ENCODE measurements at regions not wholly inside any gene's neighbourhood (a gene's known extent, or its start where the extent isn't known, plus 50 kb on each side); places are given as distances from the start of the nearest gene placed in this dataset.

GRCh38 chr5:56330167-56330566 is 97.0 kb upstream of the ANKRD55 start:
- DNase-seq (ENCODE audit: low read depth in 1 of 2, low spot score in 1 of 2), result no peak

DNA sequence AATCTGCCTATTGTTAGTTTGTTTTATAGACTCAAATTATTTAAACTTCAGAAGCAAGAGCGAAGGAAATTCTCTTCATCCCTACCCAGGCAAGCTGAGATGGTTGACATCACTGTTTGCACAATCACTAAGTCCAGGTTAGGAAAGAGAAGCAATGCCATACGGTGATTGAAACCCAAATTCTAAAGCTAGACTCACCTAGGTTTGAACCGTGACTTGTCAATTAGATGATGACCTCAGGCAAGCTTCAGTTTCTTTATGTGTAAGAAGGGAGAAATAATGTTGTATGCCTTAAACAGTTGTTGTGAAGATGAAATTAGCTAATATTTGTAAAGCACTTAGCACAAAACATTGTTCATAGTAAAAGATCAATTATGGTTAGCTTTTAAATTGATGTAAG is 96.5 kb upstream of the ANKRD55 start:
- DNase-seq (ENCODE audit: low read depth in 1 of 2, low spot score in 1 of 2), result no peak

DNA sequence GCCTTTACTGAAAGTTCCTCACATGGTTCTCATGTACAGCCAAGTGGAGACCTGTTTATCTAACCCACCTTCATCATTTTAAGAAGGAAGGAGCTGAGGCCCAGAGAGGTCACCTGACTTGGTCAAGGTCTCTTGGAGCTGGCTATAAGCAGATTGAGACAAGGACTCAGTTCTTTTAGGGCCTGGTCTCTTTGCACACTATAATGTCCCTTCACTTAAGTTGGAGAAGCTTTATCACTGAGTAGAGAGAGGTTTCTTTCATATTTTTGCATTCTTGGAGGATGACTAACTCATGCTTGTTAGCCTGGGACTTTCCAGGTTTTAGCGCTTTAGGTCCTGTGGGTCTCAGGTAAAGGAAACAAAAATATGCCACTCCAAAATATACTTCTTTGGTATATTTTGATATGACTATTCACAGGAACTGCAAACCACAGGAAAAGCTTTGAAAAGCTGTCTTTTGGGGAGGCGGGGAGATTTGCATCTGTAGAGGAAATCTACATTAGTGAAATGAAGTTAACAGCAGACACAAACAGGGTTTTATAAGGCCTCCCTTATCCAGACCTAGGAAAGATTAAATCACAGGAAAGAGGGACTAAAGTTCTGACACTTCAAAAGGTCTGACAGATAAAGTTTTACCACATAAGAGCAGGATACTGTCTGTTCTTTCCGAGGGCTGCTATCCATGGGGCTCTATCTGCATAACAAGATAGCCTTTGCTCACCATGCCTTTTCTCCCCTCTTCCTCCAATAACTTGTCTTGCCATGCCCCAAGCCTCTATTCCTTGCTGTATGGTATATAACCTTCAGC is 95.8 kb upstream of the ANKRD55 start:
- DNase-seq (ENCODE audit: low read depth in 1 of 2, low spot score in 1 of 2), result no peak

GRCh38 chr5:56327809-56328208 is 94.7 kb upstream of the ANKRD55 start:
- DNase-seq (ENCODE audit: low read depth in 1 of 2, low spot score in 1 of 2), result peak in 1 of 2 donors; percentile 49

GRCh38 chr5:56326770-56327169 is 93.6 kb upstream of the ANKRD55 start:
- DNase-seq (ENCODE audit: low read depth in 1 of 2, low spot score in 1 of 2), result no peak

- DNase-seq (ENCODE audit: low read depth in 1 of 2, low spot score in 1 of 2), result no peak
These were observed 93.0 kb upstream of the ANKRD55 start for GRCh38 chr5:56326116-56326515.

GRCh38 chr5:56325039-56325438 is 91.9 kb upstream of the ANKRD55 start:
- DNase-seq (ENCODE audit: low read depth in 1 of 2, low spot score in 1 of 2), result no peak

- DNase-seq (ENCODE audit: low read depth in 1 of 2, low spot score in 1 of 2), result no peak
These were observed 90.4 kb upstream of the ANKRD55 start for GRCh38 chr5:56323505-56323904.

DNA sequence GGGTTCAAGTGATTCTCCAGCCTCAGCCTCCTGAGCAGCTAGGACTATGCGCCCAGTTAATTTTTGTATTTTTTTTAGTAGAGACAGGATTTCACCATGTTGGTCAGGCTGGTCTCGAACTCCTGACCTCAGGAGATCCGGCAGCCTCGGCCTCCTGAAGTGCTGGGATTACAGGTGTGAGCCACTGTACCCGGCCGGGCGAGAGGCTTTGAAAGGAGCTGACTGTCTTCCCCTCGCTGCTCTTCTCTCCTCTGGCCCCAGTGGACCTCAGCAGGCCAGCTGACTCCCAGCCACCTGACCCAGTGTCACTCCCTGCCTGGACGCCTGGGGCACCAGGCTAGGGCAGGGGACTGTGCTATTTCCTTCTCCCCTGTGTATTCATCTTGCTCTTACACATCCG is 89.5 kb upstream of the ANKRD55 start:
- DNase-seq (ENCODE audit: low read depth in 1 of 2, low spot score in 1 of 2), result no peak

- DNase-seq (ENCODE audit: low read depth in 1 of 2, low spot score in 1 of 2), result no peak
These were observed 88.2 kb upstream of the ANKRD55 start for GRCh38 chr5:56321236-56321881.

GRCh38 chr5:56320686-56321085 is 87.6 kb upstream of the ANKRD55 start:
- no peak for DNase-seq (ENCODE audit: low read depth in 1 of 2, low spot score in 1 of 2)

GRCh38 chr5:56319526-56320181 is 86.5 kb upstream of the ANKRD55 start:
- DNase-seq (ENCODE audit: low read depth in 1 of 2, low spot score in 1 of 2), result no peak

DNA sequence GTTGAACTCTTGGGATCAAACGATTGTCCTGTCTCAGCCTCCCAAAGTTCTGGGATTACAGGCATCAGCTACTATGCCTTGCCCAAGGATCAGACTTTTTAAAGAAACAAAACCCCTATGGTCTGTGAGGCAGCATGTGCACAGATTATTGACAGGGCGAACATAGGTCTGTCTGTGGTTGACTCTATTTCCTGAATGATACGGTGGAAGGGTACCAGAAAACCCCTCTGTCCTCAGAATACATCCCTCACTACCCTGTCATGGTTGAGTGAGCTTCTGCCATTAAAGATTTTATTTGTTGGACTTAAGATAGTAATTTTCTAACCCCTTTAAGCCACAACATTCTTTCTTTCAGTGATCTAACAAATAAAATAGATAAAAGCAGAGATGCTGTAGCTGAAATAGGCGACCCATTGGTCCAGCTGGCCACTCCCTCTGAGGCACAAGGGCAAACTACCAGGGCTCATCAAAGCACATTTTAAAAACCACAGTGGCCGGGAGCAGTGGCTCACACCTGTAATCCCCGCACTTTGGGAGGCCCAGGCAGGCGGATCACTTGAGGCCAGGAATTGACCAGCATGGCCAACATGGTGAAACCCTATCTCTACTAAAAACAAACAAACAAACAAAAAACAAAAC is 84.9 kb upstream of the ANKRD55 start:
- no peak for DNase-seq (ENCODE audit: low read depth in 1 of 2, low spot score in 1 of 2)

DNA sequence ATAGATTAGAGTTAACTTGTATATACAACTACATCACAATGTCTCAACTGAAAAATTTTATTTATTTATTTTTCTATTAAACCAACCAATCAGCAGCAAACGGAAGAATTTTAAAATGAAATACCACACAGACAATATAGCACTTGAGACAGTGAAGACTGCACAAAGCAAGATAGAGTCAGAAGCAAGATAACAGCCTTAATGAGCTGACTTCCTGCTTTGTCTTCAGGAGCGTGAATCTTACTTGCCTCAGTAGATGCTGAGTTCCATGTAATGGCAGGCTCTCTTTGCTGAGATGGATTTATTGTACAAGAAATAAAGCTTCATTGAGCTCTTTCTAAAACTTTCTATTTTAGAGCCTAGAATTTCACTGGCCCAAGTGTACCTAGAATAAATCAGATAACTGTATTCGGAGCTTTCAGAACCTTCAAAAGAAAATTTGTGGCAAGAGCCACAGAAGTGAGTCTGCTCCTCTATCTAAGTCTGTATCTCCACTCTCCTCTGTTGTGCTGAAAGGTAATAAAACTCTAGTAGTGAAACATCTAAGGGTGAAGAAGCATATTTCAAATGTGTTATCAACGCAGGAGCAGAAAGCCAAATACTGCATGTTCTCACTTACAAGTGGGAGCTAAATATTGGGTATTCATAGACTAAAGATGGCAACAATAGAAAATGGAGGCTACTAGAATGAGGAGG is 83.3 kb upstream of the ANKRD55 start:
- no peak for DNase-seq (ENCODE audit: low read depth in 1 of 2, low spot score in 1 of 2)

DNA sequence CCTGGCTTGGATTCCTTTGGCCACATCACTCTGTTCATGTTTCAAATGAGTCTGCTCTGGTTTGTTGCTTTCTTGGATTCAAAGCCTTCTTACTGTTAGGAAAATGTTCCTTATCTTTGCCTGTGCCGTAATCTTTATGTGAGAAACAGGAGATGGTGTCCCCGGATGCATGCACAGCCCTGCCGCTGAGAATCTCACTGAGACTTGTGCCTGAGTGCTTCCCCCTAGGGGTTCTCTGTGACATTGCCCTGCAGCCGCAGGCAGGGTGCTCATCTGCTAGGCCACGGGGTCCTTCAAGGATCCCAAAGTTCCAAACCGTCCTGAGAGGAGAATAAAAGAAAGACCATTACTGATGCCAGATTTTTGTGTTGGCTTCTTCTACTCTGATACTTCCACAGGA is 81.4 kb upstream of the ANKRD55 start:
- DNase-seq (ENCODE audit: low read depth in 1 of 2, low spot score in 1 of 2), result no peak

DNA sequence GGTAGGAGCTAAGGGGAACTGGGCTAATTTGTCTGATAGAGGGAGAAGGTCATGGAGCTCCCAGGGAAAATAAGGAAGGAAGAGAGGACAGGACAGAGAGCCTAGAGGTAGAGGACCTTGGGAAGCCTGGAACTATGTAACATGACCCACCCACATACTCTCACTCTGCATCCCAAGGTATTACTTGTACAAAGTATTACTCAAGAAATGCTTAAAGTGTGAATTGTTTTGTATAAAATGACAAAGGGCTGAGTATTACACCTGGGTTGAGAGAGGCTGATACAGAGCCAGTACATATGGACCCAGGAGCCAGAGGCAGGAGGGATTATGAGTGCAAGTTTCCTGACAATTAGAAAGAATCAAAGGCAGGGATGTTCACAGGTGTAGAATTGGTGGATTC is 80.5 kb upstream of the ANKRD55 start:
- DNase-seq (ENCODE audit: low read depth in 1 of 2, low spot score in 1 of 2), result no peak

- DNase-seq (ENCODE audit: low read depth in 1 of 2, low spot score in 1 of 2), result no peak
These were observed 79.9 kb upstream of the ANKRD55 start for GRCh38 chr5:56313004-56313531.

- no peak for DNase-seq (ENCODE audit: low read depth in 1 of 2, low spot score in 1 of 2)
These were observed 78.3 kb upstream of the ANKRD55 start for GRCh38 chr5:56311306-56311905.

- no peak for DNase-seq (ENCODE audit: low read depth in 1 of 2, low spot score in 1 of 2)
These were observed 77.6 kb upstream of the ANKRD55 start for GRCh38 chr5:56310711-56311204.

DNA sequence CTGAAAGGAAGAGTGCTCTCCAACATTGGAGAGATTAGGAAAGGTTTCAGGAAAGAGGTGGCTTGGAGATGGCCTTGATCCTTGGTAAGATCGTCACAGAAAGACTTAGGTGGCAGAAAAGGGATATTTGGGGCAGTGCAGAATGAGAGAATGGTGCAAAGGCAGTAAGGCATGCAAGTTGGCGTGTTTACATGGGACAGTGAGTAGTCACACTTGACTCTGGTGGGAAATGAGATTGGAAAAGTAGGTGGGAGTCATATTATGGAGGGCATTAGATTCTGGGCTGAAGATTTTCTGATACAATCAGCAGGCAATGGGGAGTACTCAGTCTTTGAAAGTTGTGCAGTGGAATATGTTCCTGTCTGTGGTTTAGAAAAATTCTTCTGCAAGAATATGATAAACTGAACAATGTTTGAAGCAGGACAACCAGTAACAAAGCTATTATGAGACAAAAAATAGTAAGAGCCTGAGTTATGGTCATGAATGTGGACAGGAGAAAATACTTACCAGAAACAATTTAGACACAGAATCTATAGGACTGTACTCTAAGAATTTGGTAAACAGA is 76.2 kb upstream of the ANKRD55 start:
- no peak for DNase-seq (ENCODE audit: low read depth in 1 of 2, low spot score in 1 of 2)

Measured in stimulated activated CD4-positive, alpha-beta T cell treated with anti-CD3 and anti-CD28 coated beads, Interleukin-15, amount 100 ng/mL, for 1 hour (primary cell).